ENCODE measurements at regions not wholly inside any gene's neighbourhood (a gene's known extent, or its start where the extent isn't known, plus 50 kb on each side); places are given as distances from the start of the nearest gene placed in this dataset.

GRCh38 chr12:107894589-107894988 is 120.1 kb downstream of the ASCL4 start:
- DNase-seq, result no peak
- Histone ChIP-seq H3K4me3 (no peak overlapping the region), H3K4me1 (no peaks in the 10 kb centered on the region), H3K27me3 (no peaks in the 10 kb centered on the region), H3K9me3 (no peaks in the 10 kb centered on the region), H3K27ac (no peak overlapping the region), H3K36me3 (no peaks in the 10 kb centered on the region)
- TF ChIP-seq POLR2A (IDR thresholded peaks at IDR 0.05), result no peak
- no peak for TF ChIP-seq CTCF (IDR thresholded peaks at IDR 0.05)

DNA sequence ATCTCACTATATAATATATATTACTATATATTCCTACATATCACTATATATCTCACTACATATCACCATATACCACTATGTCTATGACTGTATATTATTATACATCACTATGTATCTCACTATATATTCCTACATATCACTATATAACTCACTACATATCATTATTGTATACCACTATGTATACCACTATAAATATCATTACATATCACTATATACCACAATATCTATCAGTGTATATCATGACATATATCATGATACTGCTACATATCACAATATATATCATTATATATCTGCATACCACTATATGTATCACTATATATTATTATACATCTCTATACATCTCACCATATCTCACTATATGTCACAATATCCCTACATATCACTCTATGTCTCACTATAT is 121.5 kb downstream of the ASCL4 start:
- H3K9me3 ChIP-seq, result no peaks in the 10 kb centered on the region
- no peak for DNase-seq
- H3K4me1 ChIP-seq, result no peaks in the 10 kb centered on the region
- H3K36me3 ChIP-seq, result no peaks in the 10 kb centered on the region
- H3K4me3 ChIP-seq, result no peak overlapping the region
- H3K27me3 ChIP-seq, result no peaks in the 10 kb centered on the region
- TF ChIP-seq CTCF (IDR thresholded peaks at IDR 0.05) (no peak), POLR2A (IDR thresholded peaks at IDR 0.05) (no peak)
- H3K27ac ChIP-seq, result no peak overlapping the region

DNA sequence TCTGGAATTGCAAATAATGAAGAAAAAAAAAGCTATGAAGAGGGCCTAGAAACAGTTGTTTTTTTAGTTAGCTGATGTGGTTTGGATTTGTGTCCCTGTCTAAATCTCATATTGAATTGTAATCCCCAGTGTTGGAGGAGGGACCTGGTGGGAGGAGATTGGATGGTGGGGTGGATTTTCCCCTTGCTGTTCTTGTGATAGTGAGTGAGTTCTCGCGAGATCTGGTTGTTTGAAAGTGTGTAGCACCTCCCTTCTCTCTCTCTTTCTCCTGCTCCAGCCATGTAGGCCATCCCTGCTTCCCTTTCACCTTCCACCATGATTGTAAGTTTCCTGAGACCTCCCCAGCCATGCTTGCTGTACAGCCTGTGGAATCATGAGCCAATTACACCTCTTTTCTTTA is 126.1 kb downstream of the ASCL4 start:
- Histone ChIP-seq H3K36me3 (no peaks in the 10 kb centered on the region), H3K27ac (no peak overlapping the region), H3K4me3 (no peak overlapping the region), H3K9me3 (no peaks in the 10 kb centered on the region), H3K27me3 (no peaks in the 10 kb centered on the region), H3K4me1 (peaks cover 0 to 8% (median 3%) of the 10 kb centered on the region in 4 donors)
- DNase-seq, result no peak
- TF ChIP-seq CTCF (IDR thresholded peaks at IDR 0.05) (no peak), POLR2A (IDR thresholded peaks at IDR 0.05) (no peak)

- Histone ChIP-seq H3K4me3 (peak overlapping the region; percentile 27 to 43 (median 35)), H3K36me3 (no peaks in the 10 kb centered on the region), H3K9me3 (no peaks in the 10 kb centered on the region), H3K27me3 (no peaks in the 10 kb centered on the region), H3K4me1 (peaks cover 0 to 8% (median 3%) of the 10 kb centered on the region in 4 donors), H3K27ac (peak overlapping the region in 1 of 4 donors; percentile 38)
- peak; percentile 72 to 86 (median 74) for DNase-seq
- TF ChIP-seq CTCF (IDR thresholded peaks at IDR 0.05) (no peak), POLR2A (IDR thresholded peaks at IDR 0.05) (no peak)
These were observed 129.0 kb downstream of the ASCL4 start for GRCh38 chr12:107903341-107904061.

- H3K9me3 ChIP-seq, result no peaks in the 10 kb centered on the region
- H3K36me3 ChIP-seq, result no peaks in the 10 kb centered on the region
- H3K4me3 ChIP-seq, result no peak overlapping the region
- H3K4me1 ChIP-seq, result peaks cover 0 to 8% (median 3%) of the 10 kb centered on the region in 4 donors
- TF ChIP-seq CTCF (IDR thresholded peaks at IDR 0.05), result no peak
- TF ChIP-seq POLR2A (IDR thresholded peaks at IDR 0.05), result no peak
- H3K27me3 ChIP-seq, result no peaks in the 10 kb centered on the region
- DNase-seq, result no peak
- no peak overlapping the region for H3K27ac ChIP-seq
These were observed 132.2 kb downstream of the ASCL4 start for GRCh38 chr12:107906707-107907106.

Measured in Peyer's patch (tissue), 4 donors.